Adipose tissue (tissue), 3 donors: ENCODE measurements at regions not wholly inside any gene's neighbourhood (a gene's known extent, or its start where the extent isn't known, plus 50 kb on each side); places are given as distances from the start of the nearest gene placed in this dataset.
"Not testable (repeated sequence)": the region's sequence is repeated elsewhere in the genome, so short reads cannot be mapped to it uniquely, and the experiment has no call there.

Experiments used
- H3K27ac ChIP-seq: one replicate; pipeline ENCODE4 v1.5.1; 2013; ENCODE audit warnings: low read depth, low read length
- WGBS, 3 donors: extraction: QIAGEN DNeasy Blood & Tissue Kit; methylation state at CpG; one replicate each; pipeline ENCODE4 v1.1.7; 2013; 5-methylcytosine and 5-hydroxymethylcytosine counted together
- donor health status: healthy with polysubstance abuse.
- donor health status: Bipolar disorder and iron deficiency.
- donor health status: healthy.

DNA sequence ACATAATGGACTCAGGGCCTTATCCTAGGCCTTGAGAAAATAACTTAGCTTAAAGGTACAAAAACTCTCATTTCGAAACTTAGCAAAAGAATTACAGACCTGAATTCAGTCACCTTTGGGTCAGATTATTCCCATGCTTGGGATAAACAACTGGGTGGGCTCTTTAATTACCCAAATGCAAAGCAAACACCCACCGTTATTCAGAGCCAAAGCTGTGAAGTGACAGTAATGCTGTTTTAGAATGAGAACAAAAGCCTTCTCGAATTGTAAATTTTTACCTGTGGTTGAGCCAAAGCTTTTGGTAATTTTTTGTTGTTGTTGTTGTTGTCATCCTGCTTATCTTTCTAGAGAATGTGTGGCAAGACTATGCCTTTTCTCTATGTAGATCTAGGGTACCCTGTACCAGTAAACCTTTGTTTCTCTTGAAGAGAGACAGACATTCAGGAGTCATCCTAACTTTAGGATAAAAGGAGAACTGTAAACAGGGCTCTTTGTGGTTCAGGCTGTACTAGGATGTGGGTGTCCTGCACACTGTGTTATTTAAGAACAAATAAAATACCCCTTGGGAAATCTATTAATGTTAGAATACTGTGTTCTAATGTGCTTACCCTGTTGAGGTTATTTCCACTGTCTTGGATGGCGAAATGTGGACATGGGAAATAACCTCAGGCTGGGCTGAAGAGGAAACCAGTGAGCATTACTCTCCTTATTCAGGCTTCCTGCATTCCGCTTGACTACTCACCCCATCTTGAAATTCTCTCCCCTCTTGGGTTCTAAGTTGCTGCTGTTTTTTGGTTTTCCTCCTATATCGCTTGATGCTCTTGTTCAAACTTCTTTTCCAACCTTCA, 480.7 kb downstream of the CD83 start:
- H3K27ac ChIP-seq: no peak overlapping the region
- WGBS, 3 donors: 80 to 86% (median 82%) methylated on average over 6 of the region's 6 CpGs

DNA sequence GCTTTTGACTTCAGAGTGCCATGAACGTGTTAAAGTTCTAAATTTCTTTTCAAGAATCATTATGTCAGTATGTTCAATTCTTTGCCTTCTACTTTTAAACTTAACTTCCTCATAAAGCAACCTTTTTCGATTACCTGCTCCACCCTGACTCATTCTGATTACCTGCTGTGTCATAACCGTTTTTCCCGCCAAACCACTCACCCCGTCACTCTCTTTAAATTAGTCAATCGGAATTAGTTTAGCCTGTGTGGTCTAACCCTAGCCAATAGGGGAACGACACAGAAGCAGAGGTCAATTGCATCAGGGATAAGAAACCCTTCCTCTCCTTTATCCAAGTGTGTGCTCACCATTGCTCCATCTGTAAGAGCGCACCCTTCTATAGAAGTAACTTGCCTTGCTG, 482.7 kb downstream of the CD83 start:
- WGBS, 3 donors: 87 to 89% (median 89%) methylated on average over 8 of the region's 8 CpGs
- H3K27ac ChIP-seq: not testable (repeated sequence)

DNA sequence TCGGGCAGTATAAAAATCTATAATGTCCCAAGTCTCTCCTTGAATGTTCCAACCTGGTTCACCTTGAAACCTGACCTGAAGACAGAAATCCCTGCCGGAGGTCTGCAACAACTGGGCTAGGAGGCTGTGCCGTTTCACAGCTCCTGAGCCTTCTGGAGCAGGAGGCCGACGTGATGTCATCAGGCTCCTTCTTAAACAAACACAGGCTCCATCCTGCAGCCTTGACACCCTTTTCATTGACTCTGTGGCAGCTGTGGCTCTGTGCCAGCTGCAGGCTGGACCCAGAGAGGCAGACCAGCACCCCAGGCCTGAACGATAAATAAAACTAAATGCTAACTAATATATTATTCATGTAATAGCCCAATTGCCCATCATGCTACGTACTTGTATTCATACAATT, 483.9 kb downstream of the CD83 start:
- 18 to 83% (median 81%) methylated on average over 7 of the region's 7 CpGs for WGBS, 3 donors
- no peak overlapping the region for H3K27ac ChIP-seq

DNA sequence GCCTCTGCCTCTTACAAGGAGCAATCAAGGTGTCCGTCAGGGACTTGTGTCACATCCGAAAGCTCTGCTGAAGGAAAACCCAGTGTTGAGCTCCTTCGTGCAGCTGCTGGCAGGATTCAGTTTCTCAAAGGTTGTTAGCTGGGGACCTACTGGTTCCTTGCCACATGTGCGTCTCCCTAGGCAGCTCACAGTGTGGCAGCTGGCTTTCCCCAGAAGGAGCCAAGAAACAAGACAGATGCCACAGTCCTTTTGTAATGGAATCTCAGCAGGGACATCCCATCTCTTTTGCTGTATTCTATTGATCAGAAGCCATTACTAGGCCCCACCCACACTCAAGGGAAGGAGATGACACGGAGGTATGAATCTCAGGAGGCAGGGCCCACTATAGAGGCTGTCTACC, 488.8 kb downstream of the CD83 start:
- WGBS, 3 donors: 93 to 98% (median 95%) methylated on average over 5 of the region's 5 CpGs

GRCh38 chr6:14610141-14610540, 492.6 kb downstream of the CD83 start:
- WGBS, 3 donors: 85 to 98% (median 96%) methylated on average over 4 of the region's 4 CpGs
- no peak overlapping the region for H3K27ac ChIP-seq

More for the DNA sequence above, 488.8 kb downstream of the CD83 start:
- H3K27ac ChIP-seq: no peak overlapping the region

DNA sequence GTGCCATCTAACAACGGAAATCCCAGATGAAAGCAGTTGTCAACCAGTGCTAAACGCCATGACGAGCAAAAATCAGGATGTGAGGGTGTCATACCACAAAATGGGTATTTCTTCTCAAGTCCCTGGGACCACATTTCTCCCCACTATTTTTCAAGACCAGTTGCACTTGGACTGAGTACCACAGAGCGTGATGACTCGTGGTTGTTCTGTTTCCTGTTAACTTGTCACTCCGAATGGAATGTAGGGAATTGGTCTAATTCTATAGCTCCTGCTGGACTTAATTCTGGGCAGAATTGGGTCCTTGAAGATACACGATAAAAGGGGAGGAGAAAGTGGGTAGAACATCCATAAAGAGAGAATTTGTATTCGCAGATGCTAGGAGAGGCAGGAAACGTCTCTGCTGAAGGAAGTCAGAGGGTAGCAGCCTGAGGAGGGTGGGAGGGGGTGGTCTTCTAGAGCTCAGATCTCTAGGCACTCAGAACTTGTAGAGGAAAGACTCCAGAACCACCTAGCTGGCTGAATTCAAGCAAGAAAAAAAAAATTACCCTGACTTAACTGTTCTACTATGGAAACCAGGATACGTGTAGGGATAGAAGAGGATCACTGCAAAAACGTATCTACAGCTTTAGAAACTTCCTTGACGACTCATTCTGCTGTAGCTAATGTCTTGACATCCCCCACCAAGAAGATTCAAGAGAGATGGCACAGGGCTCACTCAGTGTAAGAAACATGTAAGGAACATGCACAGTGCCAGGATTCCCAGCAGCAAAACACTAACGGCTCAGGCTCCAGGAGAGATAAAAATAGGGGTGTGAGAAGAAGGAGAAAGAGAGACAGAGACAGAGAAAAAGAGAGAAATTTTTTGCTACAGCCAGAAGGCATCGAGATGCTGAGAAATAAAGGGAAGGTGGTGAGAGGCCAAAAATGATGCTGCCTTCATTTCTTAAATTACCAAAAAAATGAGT, 494.7 kb downstream of the CD83 start:
- WGBS, 3 donors: 68 to 75% (median 69%) methylated on average over 14 of the region's 14 CpGs

DNA sequence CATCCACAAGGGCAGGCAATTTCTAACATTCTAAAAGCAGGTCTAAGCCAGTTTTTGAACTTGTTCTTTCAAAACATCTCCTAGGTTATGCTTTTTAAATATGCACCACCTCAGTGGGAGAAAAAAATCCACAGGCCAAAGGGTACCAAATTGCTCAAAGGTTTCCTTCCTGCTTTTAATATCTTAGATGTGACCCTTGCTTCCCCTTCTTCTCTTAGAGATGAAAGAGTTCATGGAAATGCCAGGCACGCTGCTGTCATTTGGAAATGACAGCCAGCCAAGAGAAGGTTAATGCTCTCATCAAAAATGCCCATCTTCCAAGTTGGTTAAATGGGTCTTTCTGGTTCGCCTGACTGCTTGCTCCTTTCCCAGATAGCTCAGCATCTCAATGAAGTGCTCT, 497.1 kb downstream of the CD83 start:
- no peak overlapping the region for H3K27ac ChIP-seq
- WGBS, 3 donors: 66 to 76% (median 67%) methylated on average over 2 of the region's 2 CpGs

More for the DNA sequence above, 494.7 kb downstream of the CD83 start:
- no peak overlapping the region for H3K27ac ChIP-seq

- WGBS, 3 donors: 69 to 82% (median 70%) methylated on average over 9 of the region's 9 CpGs
Observed at GRCh38 chr6:14616656-14617055, 499.1 kb downstream of the CD83 start.

DNA sequence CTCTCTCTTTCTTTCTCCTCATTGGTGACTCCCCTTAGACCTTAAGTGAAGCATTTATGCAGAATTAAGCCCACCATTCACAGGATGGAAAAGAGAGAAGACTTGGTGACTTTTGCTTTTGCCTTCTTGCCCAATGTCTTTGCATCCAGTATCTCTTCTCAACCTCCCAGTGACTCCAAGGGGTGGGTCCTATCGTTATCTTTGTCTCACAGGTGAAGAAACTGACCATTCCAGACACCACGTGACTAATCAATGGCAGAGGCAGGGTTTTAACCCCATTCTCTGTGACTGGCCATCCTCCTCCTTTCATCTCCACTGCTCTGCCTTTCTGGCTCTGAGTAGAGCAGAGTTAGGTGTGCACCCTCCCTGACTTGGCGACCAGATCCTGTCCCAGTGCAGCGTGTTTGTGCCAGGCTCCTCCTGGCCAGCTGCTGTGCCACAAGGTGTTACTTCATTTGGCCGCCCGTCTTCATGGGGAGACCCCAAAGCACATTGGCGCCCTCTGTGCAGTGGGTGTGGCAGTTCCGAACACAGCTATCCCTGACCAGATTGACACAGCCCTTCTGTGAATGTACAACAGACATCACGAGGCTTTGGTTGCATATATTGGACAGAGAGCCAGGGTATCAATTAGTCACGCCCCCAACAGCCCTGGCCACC, 501.3 kb downstream of the CD83 start:
- no peak overlapping the region for H3K27ac ChIP-seq
- WGBS, 3 donors: 76 to 94% (median 91%) methylated on average over 10 of the region's 10 CpGs

More at GRCh38 chr6:14616656-14617055, 499.1 kb downstream of the CD83 start:
- no peak overlapping the region for H3K27ac ChIP-seq

DNA sequence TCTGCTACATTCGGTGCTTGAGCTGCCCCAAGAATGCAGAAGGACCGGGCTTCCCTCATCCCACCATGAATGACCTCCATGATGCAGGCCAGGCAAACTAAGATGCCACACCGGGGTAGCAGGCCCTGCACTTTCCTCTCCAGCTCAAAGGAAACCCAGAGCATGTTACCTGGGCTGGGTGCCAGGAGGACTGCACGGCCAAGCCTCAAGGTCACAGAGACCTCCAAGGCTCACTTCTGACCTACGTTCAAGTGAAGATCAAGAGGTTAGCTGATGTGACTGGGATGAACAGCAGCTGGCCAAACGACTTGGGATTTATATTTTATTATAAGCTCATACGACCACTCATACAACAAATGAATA, 501.8 kb downstream of the CD83 start:
- 45 to 79% (median 66%) methylated on average over 7 of the region's 7 CpGs for WGBS, 3 donors
- no peak overlapping the region for H3K27ac ChIP-seq

- H3K27ac ChIP-seq: no peak overlapping the region
- whole genome bisulfite sequencing, 3 donors: 65 to 94% (median 83%) methylated on average over 9 of the region's 9 CpGs
Observed at GRCh38 chr6:14620522-14620921, 502.9 kb downstream of the CD83 start.

DNA sequence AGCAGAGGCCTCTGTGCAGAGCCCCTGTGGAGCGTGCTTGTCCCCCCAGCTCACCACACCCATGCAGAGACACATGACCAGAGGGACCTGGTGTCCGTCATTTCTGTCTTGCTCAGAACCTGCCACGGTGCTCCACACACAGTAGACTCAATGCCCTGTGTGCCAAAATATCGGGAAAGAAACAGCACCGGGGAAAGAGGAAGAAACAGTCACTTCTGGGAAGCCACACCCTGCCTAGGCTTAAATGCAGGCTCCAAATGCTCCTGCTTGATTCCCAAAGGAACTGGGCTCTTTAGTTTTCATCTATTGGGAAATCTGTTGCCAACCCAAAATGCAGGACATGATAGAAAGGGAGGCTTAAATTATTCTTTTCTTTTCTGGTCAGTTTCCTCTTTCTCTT, 503.9 kb downstream of the CD83 start:
- 35 to 57% (median 37%) methylated on average over 5 of the region's 5 CpGs for whole genome bisulfite sequencing, 3 donors

GRCh38 chr6:14622085-14622484, 504.5 kb downstream of the CD83 start:
- 18 to 44% (median 44%) methylated on average over 11 of the region's 11 CpGs for WGBS, 3 donors
- no peak overlapping the region for H3K27ac ChIP-seq

More for the DNA sequence above, 503.9 kb downstream of the CD83 start:
- no peak overlapping the region for H3K27ac ChIP-seq

GRCh38 chr6:14622909-14623505, 505.4 kb downstream of the CD83 start:
- 59 to 81% (median 79%) methylated on average over 6 of the region's 6 CpGs for WGBS, 3 donors
- no peak overlapping the region for H3K27ac ChIP-seq

DNA sequence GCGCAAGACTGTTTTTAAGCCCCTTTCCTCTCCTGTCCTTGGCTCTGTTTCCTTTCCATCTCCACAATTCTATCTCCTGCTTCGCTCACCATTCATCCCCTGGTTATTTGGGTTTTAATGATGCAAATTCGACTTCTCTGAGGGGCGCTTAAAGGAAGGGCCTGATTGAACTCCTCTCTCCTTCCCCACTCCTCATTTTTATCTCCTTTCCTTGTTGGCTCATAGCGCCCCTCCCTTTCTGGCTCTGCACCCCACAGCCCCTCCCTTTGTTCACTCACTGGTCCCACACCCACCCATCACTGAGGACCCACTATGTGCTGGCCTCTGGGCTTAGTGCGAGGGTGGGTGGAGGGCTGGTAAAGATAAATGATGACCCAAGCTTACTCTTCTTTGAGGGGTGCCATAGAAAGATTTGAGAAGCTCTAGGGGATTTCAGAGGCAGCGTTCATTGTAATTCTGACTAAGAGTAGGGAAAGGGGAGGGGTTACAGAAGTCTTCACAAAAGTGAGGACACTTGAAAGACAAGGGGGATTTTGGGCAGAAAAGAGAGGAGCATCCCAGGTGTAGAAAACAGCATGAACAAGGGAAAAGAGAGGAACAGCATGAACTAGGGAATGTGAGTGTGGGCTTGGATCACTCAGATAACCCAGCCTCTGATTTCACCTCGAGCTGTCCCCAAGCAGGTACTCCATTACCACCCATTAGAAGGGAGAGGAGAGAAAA, 507.8 kb downstream of the CD83 start:
- 85 to 89% (median 86%) methylated on average over 8 of the region's 8 CpGs for WGBS, 3 donors

DNA sequence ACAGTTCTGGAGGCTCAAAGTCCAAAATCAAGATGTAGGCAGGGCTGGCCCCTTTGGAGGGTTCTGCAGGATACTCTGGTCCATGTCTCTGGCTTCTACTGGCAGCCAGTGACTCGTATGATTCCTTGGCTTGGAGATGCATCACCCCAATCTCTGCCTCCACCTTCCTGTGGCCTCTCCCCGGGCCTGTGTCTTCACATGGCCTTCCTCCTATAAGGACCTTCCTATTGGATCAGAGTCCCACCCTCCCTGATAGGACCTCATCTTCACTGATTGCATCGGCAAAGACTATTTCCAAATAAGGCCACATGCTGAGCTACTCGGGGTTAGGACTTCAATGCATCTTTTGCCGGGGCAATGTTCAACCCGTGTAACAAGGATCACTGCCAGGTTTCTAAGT, 509.0 kb downstream of the CD83 start:
- WGBS, 3 donors: 77 to 87% (median 84%) methylated on average over 6 of the region's 6 CpGs
- H3K27ac ChIP-seq: no peak overlapping the region

More for the DNA sequence above, 507.8 kb downstream of the CD83 start:
- no peak overlapping the region for H3K27ac ChIP-seq

DNA sequence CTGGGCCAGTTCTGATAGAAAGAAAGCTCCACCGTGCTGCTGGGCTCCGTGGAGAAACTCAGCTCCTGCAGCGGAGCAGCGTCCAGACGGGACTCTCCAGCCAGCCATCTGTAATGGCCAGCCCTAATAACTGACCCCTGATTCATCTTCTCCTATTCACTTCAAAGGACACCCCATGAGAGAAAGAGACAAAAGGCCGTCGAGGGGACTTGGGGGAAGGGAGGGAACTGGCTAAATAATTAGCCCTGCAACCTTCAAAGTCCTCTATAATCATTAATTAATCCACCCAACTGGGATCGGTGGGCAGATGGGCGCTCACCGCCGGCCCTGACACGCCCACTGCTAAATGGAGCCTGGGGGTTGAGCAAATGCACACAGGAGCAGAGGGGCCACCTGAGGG, 512.4 kb downstream of the CD83 start:
- no peak overlapping the region for H3K27ac ChIP-seq
- 30 to 79% (median 75%) methylated on average over 12 of the region's 12 CpGs for WGBS, 3 donors

DNA sequence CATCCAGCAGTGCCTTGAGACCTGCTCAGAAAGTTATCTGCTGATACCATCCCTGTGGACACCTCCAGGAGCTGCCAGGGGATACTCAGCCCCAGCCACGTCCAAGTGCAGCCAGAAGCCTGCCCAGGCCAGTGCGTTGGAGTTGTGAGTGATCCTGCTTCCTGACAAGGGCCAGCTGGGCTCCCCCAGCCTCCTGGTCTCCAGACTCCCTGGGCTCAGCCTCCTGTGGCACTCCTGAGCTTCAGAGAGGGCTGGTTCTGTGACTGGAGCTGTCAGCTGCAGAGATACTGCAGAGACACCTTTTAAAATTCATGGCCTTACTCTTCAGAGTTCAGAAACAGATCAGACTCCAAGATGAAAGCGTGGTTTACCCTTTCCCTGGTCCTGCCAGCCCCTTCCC, 515.9 kb downstream of the CD83 start:
- H3K27ac ChIP-seq: no peak overlapping the region
- 54 to 77% (median 76%) methylated on average over 3 of the region's 3 CpGs for WGBS, 3 donors
